RWPE1 (cell line): ENCODE measurements at regions not wholly inside any gene's neighbourhood (a gene's known extent, or its start where the extent isn't known, plus 50 kb on each side); places are given as distances from the start of the nearest gene placed in this dataset.

Experiments
- CTCF ChIA-PET: fragments of 350-600 bp; sonication (Branson Sonifier 250); formaldehyde crosslinking; extraction: SDS; loops from one replicate; lab custom pipeline; 2021; lab: Yijun Ruan, JAX
- POLR2A ChIA-PET: fragments of 400-600 bp; formaldehyde crosslinking; extraction: SDS; loops from one replicate; lab custom pipeline; 2020; ENCODE audit warnings: antibody characterized with exemption; ENCODE audit not compliant: low non-redundant PET; lab: Yijun Ruan, JAX
- DNase-seq: peaks from one replicate; pipeline ENCODE4 v3.0.0; 2012; ENCODE audit warnings: low spot score
- H3K27ac ChIP-seq: fragments of 450-650 bp; 2 replicates; pipeline ENCODE4 v1.5.1; 2017
- TF ChIP-seq, protein P1 (sequence below): fragments of 450-650 bp; conservative IDR thresholded peaks from 2 replicates; pipeline ENCODE4 v1.5.1; 2017; ENCODE audit warnings: low read depth, mild to moderate bottlenecking

DNA sequence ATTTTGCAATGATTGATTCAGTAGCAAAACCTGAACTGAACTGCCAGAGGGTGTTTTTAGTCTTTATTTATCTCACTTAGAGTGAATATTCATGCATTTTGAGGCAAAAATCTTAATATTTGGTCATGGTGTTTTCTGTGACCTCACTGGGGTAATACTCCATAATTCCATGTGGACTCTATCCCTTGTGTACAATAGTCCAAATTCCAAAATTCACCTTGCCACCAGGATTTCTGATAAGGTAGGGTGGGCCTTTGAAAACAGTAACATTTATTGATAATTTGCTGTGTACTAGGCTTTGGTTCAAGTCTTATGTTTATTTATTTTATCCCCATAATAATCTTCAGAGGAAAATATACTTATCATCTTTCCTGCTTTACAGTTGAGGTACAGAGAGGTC, 68.4 kb upstream of the PDE5A start:
- TF ChIP-seq, protein P1, sequence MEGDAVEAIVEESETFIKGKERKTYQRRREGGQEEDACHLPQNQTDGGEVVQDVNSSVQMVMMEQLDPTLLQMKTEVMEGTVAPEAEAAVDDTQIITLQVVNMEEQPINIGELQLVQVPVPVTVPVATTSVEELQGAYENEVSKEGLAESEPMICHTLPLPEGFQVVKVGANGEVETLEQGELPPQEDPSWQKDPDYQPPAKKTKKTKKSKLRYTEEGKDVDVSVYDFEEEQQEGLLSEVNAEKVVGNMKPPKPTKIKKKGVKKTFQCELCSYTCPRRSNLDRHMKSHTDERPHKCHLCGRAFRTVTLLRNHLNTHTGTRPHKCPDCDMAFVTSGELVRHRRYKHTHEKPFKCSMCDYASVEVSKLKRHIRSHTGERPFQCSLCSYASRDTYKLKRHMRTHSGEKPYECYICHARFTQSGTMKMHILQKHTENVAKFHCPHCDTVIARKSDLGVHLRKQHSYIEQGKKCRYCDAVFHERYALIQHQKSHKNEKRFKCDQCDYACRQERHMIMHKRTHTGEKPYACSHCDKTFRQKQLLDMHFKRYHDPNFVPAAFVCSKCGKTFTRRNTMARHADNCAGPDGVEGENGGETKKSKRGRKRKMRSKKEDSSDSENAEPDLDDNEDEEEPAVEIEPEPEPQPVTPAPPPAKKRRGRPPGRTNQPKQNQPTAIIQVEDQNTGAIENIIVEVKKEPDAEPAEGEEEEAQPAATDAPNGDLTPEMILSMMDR: no peak
- DNase-seq: no peak
- CTCF ChIA-PET: no interaction called here
- POLR2A ChIA-PET: no interaction called here
- H3K27ac ChIP-seq: no peak overlapping the region

DNA sequence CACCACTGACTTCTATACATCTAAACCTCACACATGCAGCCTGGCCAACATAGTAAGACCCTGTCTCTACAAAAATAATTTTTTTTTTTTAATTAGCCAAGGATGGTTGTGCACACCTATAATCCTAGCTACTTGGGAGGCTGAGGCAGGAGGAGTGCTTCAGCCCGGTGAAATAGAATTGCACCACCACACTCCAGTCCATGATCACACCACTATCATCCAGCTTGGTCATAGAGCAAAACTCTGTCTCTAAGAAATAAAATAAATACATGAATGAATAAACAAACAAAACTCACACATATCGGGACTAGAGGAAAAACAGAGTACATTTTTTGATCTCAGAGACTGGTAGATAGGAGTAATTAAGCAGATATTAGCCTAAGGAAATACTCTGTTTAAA, 66.6 kb upstream of the PDE5A start:
- TF ChIP-seq, protein P1: no peak
- ChIA-PET CTCF (no interaction called here), POLR2A (no interaction called here)
- no peak for DNase-seq
- H3K27ac ChIP-seq: no peak overlapping the region

DNA sequence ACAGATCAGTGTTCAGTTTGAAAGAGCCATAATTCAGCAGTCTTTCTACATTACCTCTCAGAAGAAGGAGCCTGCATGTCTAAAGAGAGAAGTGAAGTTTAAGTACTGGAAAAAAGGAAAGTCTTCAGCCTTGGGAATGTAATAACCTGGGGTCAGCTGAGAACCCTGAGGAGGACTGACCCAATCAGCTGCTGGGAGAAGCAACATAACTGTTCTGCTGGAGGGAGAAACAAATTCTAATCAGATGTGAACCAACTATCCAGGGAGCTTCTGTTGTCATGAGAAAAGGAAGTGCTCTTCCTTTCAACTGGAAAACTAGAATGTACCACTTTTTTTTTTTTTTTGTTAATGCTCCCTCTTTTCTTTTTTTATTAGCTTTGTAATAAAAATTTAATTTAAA, 64.5 kb upstream of the PDE5A start:
- CTCF ChIA-PET: interaction anchor here (0.6 kb wide), 2 partner anchors 32 to 495 kb away, joined by 3 read pairs; no protein-coding TSS in a partner anchor
- POLR2A ChIA-PET: no interaction called here
- no peak overlapping the region for H3K27ac ChIP-seq
- DNase-seq: no peak
- TF ChIP-seq, protein P1: no peak

DNA sequence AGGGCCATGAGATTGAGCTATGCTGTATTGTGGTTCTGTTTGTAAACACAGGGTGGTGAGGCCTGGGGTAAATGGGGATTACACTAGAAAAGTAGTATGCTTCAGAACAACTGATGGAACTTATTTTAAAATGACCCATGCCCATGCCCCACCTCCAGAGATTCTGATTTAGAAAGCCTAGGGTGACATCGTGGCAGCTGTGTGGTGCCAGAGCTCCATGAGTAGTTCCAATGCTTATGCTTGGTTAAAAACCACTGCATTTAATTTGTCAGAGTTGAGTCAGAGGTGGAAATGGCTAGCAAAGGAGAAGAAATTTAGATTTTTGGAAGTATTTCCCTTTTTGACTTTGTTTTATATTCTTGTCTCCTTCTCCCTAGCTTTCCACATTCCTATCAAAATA, 63.4 kb upstream of the PDE5A start:
- no peak overlapping the region for H3K27ac ChIP-seq
- ChIA-PET CTCF (interaction anchor here (0.8 to 1.6 kb wide), 3 partner anchors 14 to 80 kb away, joined by 3 to 4 read pairs (median 4); partner anchors contain the start of gene PDE5A), POLR2A (no interaction called here)
- DNase-seq: no peak
- TF ChIP-seq, protein P1: no peak

DNA sequence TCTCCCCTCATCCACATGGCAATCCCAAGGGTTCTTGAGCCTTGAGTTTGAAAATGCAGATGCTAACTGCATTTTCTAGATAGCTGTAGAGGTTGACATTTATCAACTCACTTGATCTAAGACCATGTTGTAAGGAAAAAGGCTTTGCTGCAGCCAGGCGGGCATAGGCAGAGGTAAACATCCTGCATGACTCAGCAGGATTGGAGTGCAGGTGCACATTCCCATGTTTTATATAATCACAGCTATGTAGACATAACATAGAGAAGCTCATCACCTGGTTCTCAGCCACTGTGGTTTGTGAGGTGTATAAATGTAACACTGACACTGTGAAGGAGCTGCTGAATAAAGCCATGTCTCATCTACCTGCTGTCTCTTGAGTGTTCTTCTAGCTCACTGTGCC, 62.3 kb upstream of the PDE5A start:
- no peak overlapping the region for H3K27ac ChIP-seq
- TF ChIP-seq, protein P1: no peak
- CTCF ChIA-PET: no interaction called here
- POLR2A ChIA-PET: no interaction called here
- no peak for DNase-seq

DNA sequence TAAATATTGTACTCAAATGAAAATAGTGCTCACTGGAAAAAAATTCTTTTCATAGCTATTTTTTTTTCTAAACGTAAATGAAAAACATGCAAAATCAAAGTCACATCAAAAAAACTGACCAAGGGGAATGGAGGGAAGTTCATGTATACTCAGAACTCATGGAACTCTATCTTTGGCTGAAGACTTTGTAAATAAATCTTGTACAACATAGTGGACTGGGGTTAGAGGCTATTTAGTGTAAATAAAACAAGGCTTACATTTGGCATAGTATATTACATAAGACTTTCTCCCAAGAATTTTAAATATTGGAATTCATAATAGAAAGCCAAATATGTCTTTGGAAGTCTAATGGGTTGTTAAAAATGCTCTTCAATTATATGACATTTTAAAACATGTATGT, 59.8 kb upstream of the PDE5A start:
- ChIA-PET CTCF (no interaction called here), POLR2A (no interaction called here)
- no peak for DNase-seq
- H3K27ac ChIP-seq: no peak overlapping the region
- TF ChIP-seq, protein P1: no peak

DNA sequence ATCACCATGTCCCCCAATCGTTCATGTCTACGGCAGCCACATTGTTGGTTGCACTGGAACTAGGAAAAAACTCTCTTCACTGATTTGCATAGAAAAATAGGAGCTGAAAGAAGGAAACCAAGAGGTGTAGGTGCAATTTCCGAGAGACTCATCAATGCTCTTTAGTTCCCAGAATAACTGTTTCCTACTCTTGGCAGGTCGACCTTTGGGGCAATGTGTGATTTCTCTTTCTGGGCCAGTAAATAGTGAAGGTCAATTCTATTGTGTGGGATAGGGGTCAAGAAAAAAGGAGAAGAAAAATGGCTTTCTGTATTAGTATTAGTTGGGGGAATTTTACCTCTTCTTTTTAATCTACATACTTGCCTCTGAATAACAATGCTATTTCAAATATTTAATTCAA, 55.9 kb upstream of the PDE5A start:
- TF ChIP-seq, protein P1: no peak
- CTCF ChIA-PET: no interaction called here
- DNase-seq: no peak
- POLR2A ChIA-PET: no interaction called here
- H3K27ac ChIP-seq: no peak overlapping the region
